Osteoblast (primary cell): ENCODE measurements at regions not wholly inside any gene's neighbourhood (a gene's known extent, or its start where the extent isn't known, plus 50 kb on each side); places are given as distances from the start of the nearest gene placed in this dataset.

Source experiments
- DNase-seq: peaks from one replicate; pipeline ENCODE4 v3.0.0; 2011; ENCODE audit warnings: low spot score, mixed read lengths; ENCODE audit not compliant: insufficient read length; ENCODE audit errors: missing footprints
- H2AFZ ChIP-seq: 2 replicates; pipeline ENCODE4 v1.6.0; 2011; ENCODE audit warnings: mild to moderate bottlenecking, low read length
- H3K27ac ChIP-seq: 2 replicates; pipeline ENCODE4 v1.5.1; 2011; ENCODE audit warnings: mild to moderate bottlenecking, low read depth, low read length, moderate library complexity
- H3K27me3 ChIP-seq: 2 replicates; pipeline ENCODE4 v1.6.0; 2012; ENCODE audit warnings: mild to moderate bottlenecking, control low read depth, inconsistent platforms, low read length, moderate library complexity; ENCODE audit not compliant: insufficient read depth
- H3K36me3 ChIP-seq: 2 replicates; pipeline ENCODE4 v1.5.1; 2011; ENCODE audit warnings: mild to moderate bottlenecking, low read length, control low read depth, moderate library complexity; ENCODE audit not compliant: insufficient read depth
- H3K4me1 ChIP-seq: 2 replicates; pipeline ENCODE4 v1.5.1; 2011; ENCODE audit warnings: mild to moderate bottlenecking, low read length, control low read depth, moderate library complexity; ENCODE audit not compliant: insufficient read depth
- H3K4me2 ChIP-seq: 2 replicates; pipeline ENCODE4 v1.6.0; 2011; ENCODE audit warnings: mild to moderate bottlenecking, low read length; ENCODE audit not compliant: insufficient read depth
- H3K4me3 ChIP-seq: fragments of 200-600 bp; sonication (generic); 3 replicates; pipeline ENCODE4 v1.5.1; 2012; ENCODE audit warnings: mild to moderate bottlenecking, low read length, inconsistent platforms; ENCODE audit not compliant: insufficient read depth
- H3K79me2 ChIP-seq: 2 replicates; pipeline ENCODE4 v1.6.0; 2012; ENCODE audit warnings: mild to moderate bottlenecking, low read length, control low read depth, inconsistent platforms; ENCODE audit not compliant: insufficient read depth
- H3K9me3 ChIP-seq: 2 replicates; pipeline ENCODE4 v1.5.1; 2011; ENCODE audit warnings: low read depth, low read length, control low read depth
- H4K20me1 ChIP-seq: 2 replicates; pipeline ENCODE4 v1.6.0; 2012; ENCODE audit warnings: mild to moderate bottlenecking, low read length, control low read depth; ENCODE audit not compliant: insufficient read depth
- TF ChIP-seq, protein P1 (sequence below): IDR thresholded peaks from 2 replicates; pipeline ENCODE4 v1.5.1; 2011; ENCODE audit warnings: mild to moderate bottlenecking, low read depth, low read length, moderate library complexity; ENCODE audit errors: extremely low read depth

DNA sequence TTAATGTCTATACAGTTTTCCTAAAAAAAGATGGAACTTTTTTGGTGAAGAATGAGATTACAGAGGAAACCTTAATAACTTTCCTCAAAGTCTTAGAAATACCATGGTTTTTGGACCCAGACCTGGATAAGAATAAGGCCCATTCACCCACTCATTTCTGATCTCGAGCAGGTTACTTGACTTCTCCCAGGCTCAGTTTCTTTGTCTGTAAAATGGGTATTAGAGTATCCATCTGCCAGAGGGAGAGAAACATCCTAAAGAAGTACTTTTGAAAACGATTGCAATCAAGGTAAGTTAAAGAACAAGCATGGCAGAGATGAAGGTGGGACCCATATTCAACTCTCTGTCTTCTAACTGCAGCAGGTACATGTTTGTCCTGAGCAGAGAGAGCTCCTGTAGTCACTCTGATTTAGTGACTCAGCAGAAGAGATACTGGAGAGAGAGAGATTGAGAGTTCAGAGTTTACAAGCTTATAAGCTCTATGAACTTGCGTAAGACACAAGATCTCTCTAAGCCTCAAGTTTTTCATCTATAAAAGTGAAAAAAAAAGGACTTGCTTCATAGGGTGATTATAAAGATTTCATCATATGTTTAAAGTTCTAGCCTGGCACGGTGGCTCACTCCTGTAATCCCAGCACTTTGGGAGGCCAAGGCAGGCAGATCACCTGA lies 379.4 kb upstream of the SGCD start:
- Histone ChIP-seq H3K27me3 (no peaks in the 10 kb centered on the region), H3K4me1 (no peaks in the 10 kb centered on the region), H3K9me3 (no peaks in the 10 kb centered on the region), H3K79me2 (no peaks in the 10 kb centered on the region), H3K27ac (no peak overlapping the region), H3K4me2 (no peak overlapping the region), H3K36me3 (no peaks in the 10 kb centered on the region), H3K4me3 (no peak overlapping the region), H2AFZ (no peak overlapping the region), H4K20me1 (no peaks in the 10 kb centered on the region)
- TF ChIP-seq, protein P1, sequence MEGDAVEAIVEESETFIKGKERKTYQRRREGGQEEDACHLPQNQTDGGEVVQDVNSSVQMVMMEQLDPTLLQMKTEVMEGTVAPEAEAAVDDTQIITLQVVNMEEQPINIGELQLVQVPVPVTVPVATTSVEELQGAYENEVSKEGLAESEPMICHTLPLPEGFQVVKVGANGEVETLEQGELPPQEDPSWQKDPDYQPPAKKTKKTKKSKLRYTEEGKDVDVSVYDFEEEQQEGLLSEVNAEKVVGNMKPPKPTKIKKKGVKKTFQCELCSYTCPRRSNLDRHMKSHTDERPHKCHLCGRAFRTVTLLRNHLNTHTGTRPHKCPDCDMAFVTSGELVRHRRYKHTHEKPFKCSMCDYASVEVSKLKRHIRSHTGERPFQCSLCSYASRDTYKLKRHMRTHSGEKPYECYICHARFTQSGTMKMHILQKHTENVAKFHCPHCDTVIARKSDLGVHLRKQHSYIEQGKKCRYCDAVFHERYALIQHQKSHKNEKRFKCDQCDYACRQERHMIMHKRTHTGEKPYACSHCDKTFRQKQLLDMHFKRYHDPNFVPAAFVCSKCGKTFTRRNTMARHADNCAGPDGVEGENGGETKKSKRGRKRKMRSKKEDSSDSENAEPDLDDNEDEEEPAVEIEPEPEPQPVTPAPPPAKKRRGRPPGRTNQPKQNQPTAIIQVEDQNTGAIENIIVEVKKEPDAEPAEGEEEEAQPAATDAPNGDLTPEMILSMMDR: no peak
- DNase-seq: no peak

DNA sequence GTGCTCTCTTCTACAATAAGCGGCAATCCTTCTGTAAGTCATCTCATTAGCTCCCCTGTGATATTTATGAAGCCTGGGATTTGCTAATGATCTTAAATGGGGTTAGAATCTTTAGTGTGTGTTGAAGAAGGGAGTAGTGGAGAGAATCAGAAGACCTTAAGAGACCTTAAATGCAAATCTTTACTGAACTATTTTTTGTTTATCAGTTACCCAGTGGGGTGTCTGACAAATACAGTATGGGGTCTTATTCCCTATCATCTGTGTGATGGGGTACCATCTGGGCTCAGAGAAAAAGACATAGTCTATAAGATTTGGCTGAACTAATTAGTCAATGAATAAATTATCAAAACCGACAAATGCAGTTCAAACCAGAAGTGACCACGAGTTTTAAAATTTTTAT lies 378.4 kb upstream of the SGCD start:
- H3K27ac ChIP-seq: no peak overlapping the region
- no peak for DNase-seq
- no peaks in the 10 kb centered on the region for H3K4me1 ChIP-seq
- H3K9me3 ChIP-seq: no peaks in the 10 kb centered on the region
- no peaks in the 10 kb centered on the region for H4K20me1 ChIP-seq
- H3K36me3 ChIP-seq: no peaks in the 10 kb centered on the region
- TF ChIP-seq, protein P1: no peak
- no peaks in the 10 kb centered on the region for H3K27me3 ChIP-seq
- H2AFZ ChIP-seq: no peak overlapping the region
- H3K4me2 ChIP-seq: no peak overlapping the region
- no peak overlapping the region for H3K4me3 ChIP-seq
- H3K79me2 ChIP-seq: no peaks in the 10 kb centered on the region

DNA sequence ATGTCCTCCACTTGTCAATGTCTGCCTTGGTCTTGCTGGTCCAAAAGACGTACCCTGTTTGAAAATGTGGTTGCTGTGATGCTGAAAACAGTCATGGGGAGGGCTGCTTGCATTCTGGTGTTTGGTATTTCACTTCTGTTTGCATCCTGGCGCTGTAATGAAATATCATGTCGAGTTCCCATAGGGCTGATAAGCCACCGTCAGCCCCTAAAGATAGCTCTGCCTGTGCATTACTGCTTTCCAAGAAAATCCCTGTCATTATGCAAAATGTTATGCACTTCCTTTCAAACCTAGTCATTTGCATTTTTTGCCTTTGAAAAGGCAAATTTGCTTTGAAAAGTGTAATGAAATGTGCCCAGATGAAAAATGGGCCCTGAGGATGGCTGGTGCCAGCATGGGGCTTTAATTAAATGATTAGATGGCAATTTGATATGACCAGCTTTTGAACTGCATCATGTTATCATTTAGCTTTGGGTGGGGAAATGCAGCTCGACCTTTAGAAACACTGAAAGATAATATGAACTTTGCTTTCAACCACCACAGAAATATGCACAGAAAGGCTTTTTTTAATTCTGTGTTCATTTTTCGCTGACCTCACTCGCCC lies 374.4 kb upstream of the SGCD start:
- H3K79me2 ChIP-seq: no peaks in the 10 kb centered on the region
- TF ChIP-seq, protein P1: no peak
- H3K4me2 ChIP-seq: no peak overlapping the region
- H2AFZ ChIP-seq: no peak overlapping the region
- no peaks in the 10 kb centered on the region for H3K36me3 ChIP-seq
- no peaks in the 10 kb centered on the region for H3K27me3 ChIP-seq
- no peak overlapping the region for H3K27ac ChIP-seq
- no peak for DNase-seq
- no peaks in the 10 kb centered on the region for H4K20me1 ChIP-seq
- no peaks in the 10 kb centered on the region for H3K9me3 ChIP-seq
- H3K4me3 ChIP-seq: no peak overlapping the region
- no peaks in the 10 kb centered on the region for H3K4me1 ChIP-seq

GRCh38 chr5:155953335-155953734 lies 373.6 kb upstream of the SGCD start:
- no peaks in the 10 kb centered on the region for H3K36me3 ChIP-seq
- no peak overlapping the region for H2AFZ ChIP-seq
- H3K27ac ChIP-seq: no peak overlapping the region
- no peak overlapping the region for H3K4me3 ChIP-seq
- DNase-seq: no peak
- H3K4me1 ChIP-seq: no peaks in the 10 kb centered on the region
- TF ChIP-seq, protein P1: no peak
- H3K27me3 ChIP-seq: no peaks in the 10 kb centered on the region
- H3K79me2 ChIP-seq: no peaks in the 10 kb centered on the region
- H3K9me3 ChIP-seq: no peaks in the 10 kb centered on the region
- no peaks in the 10 kb centered on the region for H4K20me1 ChIP-seq
- no peak overlapping the region for H3K4me2 ChIP-seq
